Aorta (tissue), 5 donors: ENCODE measurements at regions not wholly inside any gene's neighbourhood (a gene's known extent, or its start where the extent isn't known, plus 50 kb on each side); places are given as distances from the start of the nearest gene placed in this dataset.
"Not testable (repeated sequence)": the region's sequence is repeated elsewhere in the genome, so short reads cannot be mapped to it uniquely, and the experiment has no call there.

Experiments
- ATAC-seq: fragments of 200-7000 bp; cut with Tn5 transposase; one replicate; pipeline ENCODE4 v1.9.1; 2022; ENCODE audit warnings: moderate library complexity; ENCODE audit not compliant: low FRiP score
- DNase-seq, 2 donors: peaks; one replicate each; pipeline ENCODE4 v3.0.0-alpha.2; 2020
- H3K27ac ChIP-seq, 2 donors: one replicate each; pipeline ENCODE4 v1.5.1; 2013; ENCODE audit warnings: low read length in 2 of 2, mild to moderate bottlenecking in 2 of 2, moderate library complexity in 2 of 2, control low read depth in 1 of 2, inconsistent platforms in 1 of 2, low read depth in 1 of 2
- H3K27me3 ChIP-seq, 2 donors: one replicate each; pipeline ENCODE4 v1.6.1; 2013; ENCODE audit warnings: control low read depth in 1 of 2, low read length in 1 of 2, mild to moderate bottlenecking in 1 of 2, moderate library complexity in 1 of 2; ENCODE audit not compliant: insufficient read depth in 2 of 2, control insufficient read depth in 1 of 2
- H3K36me3 ChIP-seq, 2 donors: one replicate each; pipeline ENCODE4 v1.6.1; 2013; ENCODE audit warnings: control low read depth in 1 of 2, low read length in 1 of 2, mild to moderate bottlenecking in 1 of 2; ENCODE audit not compliant: insufficient read depth in 2 of 2, control insufficient read depth in 1 of 2
- H3K4me1 ChIP-seq, 2 donors: one replicate each; pipeline ENCODE4 v1.6.1; 2013; ENCODE audit warnings: low read length in 2 of 2, control low read depth in 1 of 2, mild to moderate bottlenecking in 1 of 2, moderate library complexity in 1 of 2; ENCODE audit not compliant: insufficient read depth in 2 of 2, control insufficient read depth in 1 of 2
- H3K4me3 ChIP-seq, 2 donors: one replicate each; pipeline ENCODE4 v1.5.1; 2013; ENCODE audit warnings: low read length in 2 of 2, control low read depth in 1 of 2, mild to moderate bottlenecking in 1 of 2
- H3K9me3 ChIP-seq: one replicate; pipeline ENCODE4 v1.6.1; 2013; ENCODE audit warnings: mild to moderate bottlenecking, low read length; ENCODE audit not compliant: control insufficient read depth
- WGBS, 2 donors: extraction: QIAGEN DNeasy Blood & Tissue Kit; methylation state at CpG; one replicate each; pipeline ENCODE4 v1.1.7; 2013; 5-methylcytosine and 5-hydroxymethylcytosine counted together
- intact Hi-C, 2 donors: fragments of 100-400 bp; cut with DNase I; formaldehyde crosslinking; loops; one replicate each; pipeline versions ENCODE4 v1.14.2 to v1.15.0; 2022
- donor health status: healthy with polysubstance abuse.
- donor health status: Bipolar disorder and iron deficiency.
- donor health status: DM: no; HTN: no; CAD: no.
- donor health status: DM: no; HTN: no; CAD: no.
- donor health status: DM: yes; HTN: yes; CAD: no.

GRCh38 chr4:53900271-53900649 lies 164.1 kb downstream of the CHIC2 start:
- H3K9me3 ChIP-seq, result no peaks in the 10 kb centered on the region
- peak overlapping the region; percentile 36 to 77 for H3K27ac ChIP-seq
- H3K4me1 ChIP-seq, result no peaks in the 10 kb centered on the region
- intact Hi-C loops, result loop anchor here (5.0 to 10.0 kb wide), 2 partner anchors 193 to 705 kb away; no protein-coding TSS in a partner anchor
- no peak overlapping the region for H3K4me3 ChIP-seq
- no peak for DNase-seq
- 14 to 15% methylated on average over 3 of the region's 3 CpGs for WGBS, 2 donors
- ATAC-seq, result peak; percentile 59
- H3K36me3 ChIP-seq, result peaks cover 0 to 1% of the 10 kb centered on the region in 2 donors
- H3K27me3 ChIP-seq, result no peaks in the 10 kb centered on the region

- intact Hi-C loops, result loop anchor here (5.0 to 10.0 kb wide), 2 partner anchors 192 to 705 kb away; no protein-coding TSS in a partner anchor
- no peaks in the 10 kb centered on the region for H3K27me3 ChIP-seq
- peaks cover 0 to 1% of the 10 kb centered on the region in 2 donors for H3K36me3 ChIP-seq
- no peaks in the 10 kb centered on the region for H3K9me3 ChIP-seq
- WGBS, 2 donors, result 2 to 6% methylated on average over 9 of the region's 9 CpGs
- DNase-seq (peak in 1 of 2 donors; percentile 45), ATAC-seq (peak; percentile 71)
- no peak overlapping the region for H3K4me3 ChIP-seq
- peaks cover 0 to 3% of the 10 kb centered on the region in 2 donors for H3K4me1 ChIP-seq
- peak overlapping the region; percentile 36 to 77 for H3K27ac ChIP-seq
Measured at GRCh38 chr4:53899586-53900270, 164.7 kb downstream of the CHIC2 start.

DNA sequence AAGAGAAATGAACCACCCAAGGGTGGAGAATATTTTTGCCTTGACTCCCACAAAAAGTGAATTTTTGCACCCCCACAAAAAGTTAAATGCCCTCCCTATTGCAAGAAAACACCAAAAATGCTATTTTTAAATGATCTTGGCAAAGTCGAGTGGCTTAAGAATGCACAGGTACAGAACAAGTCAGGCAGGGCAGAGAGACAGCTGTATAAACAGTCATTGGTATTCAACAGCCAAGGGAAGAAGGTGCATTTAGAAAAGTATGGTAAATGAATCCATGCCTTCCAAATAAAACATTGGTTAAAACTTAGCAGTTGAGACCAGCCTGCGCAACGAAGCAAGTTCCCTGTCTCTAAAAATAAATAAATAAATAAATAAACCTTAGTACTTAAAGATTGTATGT lies 169.3 kb downstream of the CHIC2 start:
- WGBS, 2 donors, result 12 to 14% methylated on average over 3 of the region's 3 CpGs
- Histone ChIP-seq H3K27ac (no peak overlapping the region), H3K27me3 (no peaks in the 10 kb centered on the region), H3K36me3 (no peaks in the 10 kb centered on the region), H3K9me3 (no peaks in the 10 kb centered on the region), H3K4me3 (no peak overlapping the region), H3K4me1 (peaks cover 0 to 3% of the 10 kb centered on the region in 2 donors)
- DNase-seq (no peak), ATAC-seq (no peak)
- intact Hi-C loops, result no loop called here

DNA sequence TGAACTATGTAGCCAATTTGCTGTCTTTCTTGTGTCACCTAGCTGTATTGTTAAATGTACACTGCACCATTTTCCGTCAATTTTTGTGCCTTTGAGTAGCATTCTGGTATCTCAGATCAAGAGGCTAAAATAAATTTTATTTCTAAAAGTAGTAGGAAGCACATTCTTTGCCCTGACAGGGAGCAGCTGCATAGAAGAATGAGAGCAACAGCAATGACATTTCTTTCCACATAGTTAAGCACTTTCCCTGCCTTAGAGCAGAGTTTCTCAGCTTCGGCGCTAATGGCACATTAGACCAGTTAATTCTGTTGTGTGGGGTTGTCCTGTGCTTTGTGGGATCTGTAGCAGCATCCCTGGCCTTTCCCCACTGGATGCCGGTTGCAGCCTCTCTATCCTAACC lies 173.9 kb downstream of the CHIC2 start:
- peaks cover 0 to 3% of the 10 kb centered on the region in 2 donors for H3K4me1 ChIP-seq
- no peaks in the 10 kb centered on the region for H3K9me3 ChIP-seq
- H3K27ac ChIP-seq, result no peak overlapping the region
- intact Hi-C loops, result no loop called here
- H3K36me3 ChIP-seq, result no peaks in the 10 kb centered on the region
- DNase-seq, result no peak
- no peaks in the 10 kb centered on the region for H3K27me3 ChIP-seq
- no peak for ATAC-seq
- no peak overlapping the region for H3K4me3 ChIP-seq
- WGBS, 2 donors, result 50 to 60% methylated on average over 4 of the region's 4 CpGs

- Histone ChIP-seq H3K4me1 (no peaks in the 10 kb centered on the region), H3K4me3 (no peak overlapping the region), H3K9me3 (no peaks in the 10 kb centered on the region), H3K27ac (no peak overlapping the region), H3K36me3 (no peaks in the 10 kb centered on the region), H3K27me3 (no peaks in the 10 kb centered on the region)
- 70 to 74% methylated on average over 6 of the region's 6 CpGs for WGBS, 2 donors
- no peak for ATAC-seq
- intact Hi-C loops, result no loop called here
- DNase-seq, result no peak
Measured at GRCh38 chr4:53889326-53890055, 174.9 kb downstream of the CHIC2 start.

DNA sequence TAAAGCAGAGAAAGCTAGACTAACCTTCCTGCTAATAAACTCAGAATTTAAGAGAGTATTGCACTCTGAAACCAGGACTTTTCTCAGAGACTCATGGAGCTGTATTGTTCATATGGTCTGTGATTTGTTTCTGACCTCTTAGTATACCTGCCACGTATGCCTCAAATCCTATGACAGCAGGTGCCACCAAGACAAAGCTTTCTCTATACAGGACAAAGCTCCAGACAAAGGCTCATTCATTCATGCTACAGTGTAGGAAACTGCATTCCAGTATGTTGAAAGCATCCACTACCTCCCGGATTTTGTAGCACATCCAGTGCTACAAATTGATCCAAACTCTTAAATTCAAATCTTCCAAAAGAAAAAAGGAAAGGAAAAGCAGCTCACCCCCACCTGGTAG lies 178.3 kb downstream of the CHIC2 start:
- intact Hi-C loops, result no loop called here
- WGBS, 2 donors, result 9 to 11% methylated on average over 2 of the region's 2 CpGs
- no peaks in the 10 kb centered on the region for H3K27me3 ChIP-seq
- no peak overlapping the region for H3K4me3 ChIP-seq
- DNase-seq (no peak), ATAC-seq (peak; percentile 44)
- H3K4me1 ChIP-seq, result no peaks in the 10 kb centered on the region
- H3K36me3 ChIP-seq, result no peaks in the 10 kb centered on the region
- H3K27ac ChIP-seq, result no peak overlapping the region
- H3K9me3 ChIP-seq, result no peaks in the 10 kb centered on the region

- Histone ChIP-seq H3K4me1 (no peaks in the 10 kb centered on the region), H3K4me3 (no peak overlapping the region), H3K36me3 (no peaks in the 10 kb centered on the region), H3K27me3 (no peaks in the 10 kb centered on the region), H3K9me3 (no peaks in the 10 kb centered on the region), H3K27ac (peak overlapping the region in 1 of 2 donors; percentile 33)
- intact Hi-C loops, result no loop called here
- 0 to 13% methylated on average over 2 of the region's 2 CpGs for WGBS, 2 donors
- DNase-seq, result peak in 1 of 2 donors; percentile 69
- ATAC-seq, result peak; percentile 84
Measured at GRCh38 chr4:53885668-53886067, 178.7 kb downstream of the CHIC2 start.

DNA sequence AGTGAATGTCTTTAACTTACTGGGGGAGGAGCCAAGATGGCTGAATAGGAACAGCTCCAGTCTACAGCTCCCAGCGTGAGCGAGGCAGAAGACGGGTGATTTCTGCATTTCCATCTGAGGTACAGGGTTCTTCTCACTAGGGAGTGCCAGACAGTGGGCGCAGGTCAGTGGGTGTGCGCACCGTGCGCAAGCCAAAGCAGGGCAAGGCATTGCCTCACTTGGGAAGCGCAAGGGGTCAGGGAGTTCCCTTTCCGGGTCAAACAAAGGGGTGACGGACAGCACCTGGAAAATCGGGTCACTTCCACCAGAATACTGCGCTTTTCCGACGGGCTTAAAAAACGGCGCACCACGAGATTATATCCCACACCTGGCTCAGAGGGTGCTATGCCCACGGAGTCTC lies 187.3 kb downstream of the CHIC2 start:
- intact Hi-C loops, H3K4me1 ChIP-seq, ATAC-seq, H3K9me3 ChIP-seq, H3K36me3 ChIP-seq, H3K27me3 ChIP-seq, DNase-seq, H3K27ac ChIP-seq, H3K4me3 ChIP-seq: not testable (repeated sequence)
- 87 to 88% methylated on average over 12 to 16 of the region's 18 CpGs for WGBS, 2 donors

DNA sequence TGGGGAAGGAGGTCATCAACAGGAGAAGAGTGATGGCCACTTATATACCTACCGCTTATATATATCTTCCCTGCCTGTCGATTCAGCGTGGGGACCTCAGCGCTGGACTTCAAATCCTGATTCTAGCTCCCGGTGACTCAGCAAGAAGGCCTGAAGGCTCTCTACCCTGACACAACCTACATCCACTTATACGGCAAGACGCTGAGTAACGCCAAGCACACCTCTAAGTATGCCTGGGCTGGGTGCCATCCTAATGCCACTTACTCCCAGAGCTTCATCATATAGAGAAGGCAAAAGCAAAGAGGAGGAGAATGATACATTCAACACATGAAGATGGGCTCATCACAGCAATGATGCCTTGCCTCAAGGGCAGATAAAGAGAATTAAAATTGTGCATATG lies 198.3 kb downstream of the CHIC2 start:
- no peaks in the 10 kb centered on the region for H3K27me3 ChIP-seq
- WGBS, 2 donors, result 96% methylated on average over 8 of the region's 8 CpGs
- intact Hi-C loops, result no loop called here
- no peaks in the 10 kb centered on the region for H3K36me3 ChIP-seq
- H3K4me1 ChIP-seq, result no peaks in the 10 kb centered on the region
- H3K4me3 ChIP-seq, result no peak overlapping the region
- DNase-seq, result no peak
- H3K9me3 ChIP-seq, result no peaks in the 10 kb centered on the region
- no peak for ATAC-seq
- H3K27ac ChIP-seq, result no peak overlapping the region
